Lower leg skin (tissue), 3 donors: ENCODE measurements at regions not wholly inside any gene's neighbourhood (a gene's known extent, or its start where the extent isn't known, plus 50 kb on each side); places are given as distances from the start of the nearest gene placed in this dataset.

ENCODE experiments used
- POLR2A ChIP-seq, 2 donors: fragments of 450-650 bp; IDR thresholded peaks; one replicate each; pipeline ENCODE4 v1.6.1; 2016 to 2017; ENCODE audit warnings: antibody characterized with exemption in 2 of 2, mild to moderate bottlenecking in 1 of 2, moderate library complexity in 1 of 2
- TF ChIP-seq, protein P1 (sequence below), 3 donors: fragments of 450-650 bp; IDR thresholded peaks; one replicate each; pipeline ENCODE4 v1.5.1; 2016; ENCODE audit warnings: antibody characterized with exemption in 3 of 3, mild to moderate bottlenecking in 3 of 3, moderate library complexity in 2 of 3

DNA sequence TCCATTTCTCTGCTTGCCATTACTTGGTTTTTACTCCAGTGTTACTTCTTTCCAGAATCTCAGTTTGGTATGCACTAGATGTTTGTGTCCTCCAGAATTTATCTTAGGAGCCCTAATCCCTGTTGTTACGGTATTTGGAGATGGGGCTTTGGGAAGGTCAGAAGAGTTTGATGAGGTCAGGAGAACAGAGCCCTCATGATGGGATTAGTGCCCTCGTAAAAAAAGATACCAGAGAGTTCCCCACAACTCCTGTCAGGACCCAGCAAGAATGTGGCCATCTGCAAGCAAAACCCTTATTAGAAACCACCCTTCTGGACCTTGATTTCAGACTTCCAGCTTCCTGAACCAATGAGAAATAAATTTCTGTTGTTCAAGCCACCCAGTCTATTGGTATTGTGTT, 98.0 kb downstream of the ADAMTS1 start:
- TF ChIP-seq, protein P1, sequence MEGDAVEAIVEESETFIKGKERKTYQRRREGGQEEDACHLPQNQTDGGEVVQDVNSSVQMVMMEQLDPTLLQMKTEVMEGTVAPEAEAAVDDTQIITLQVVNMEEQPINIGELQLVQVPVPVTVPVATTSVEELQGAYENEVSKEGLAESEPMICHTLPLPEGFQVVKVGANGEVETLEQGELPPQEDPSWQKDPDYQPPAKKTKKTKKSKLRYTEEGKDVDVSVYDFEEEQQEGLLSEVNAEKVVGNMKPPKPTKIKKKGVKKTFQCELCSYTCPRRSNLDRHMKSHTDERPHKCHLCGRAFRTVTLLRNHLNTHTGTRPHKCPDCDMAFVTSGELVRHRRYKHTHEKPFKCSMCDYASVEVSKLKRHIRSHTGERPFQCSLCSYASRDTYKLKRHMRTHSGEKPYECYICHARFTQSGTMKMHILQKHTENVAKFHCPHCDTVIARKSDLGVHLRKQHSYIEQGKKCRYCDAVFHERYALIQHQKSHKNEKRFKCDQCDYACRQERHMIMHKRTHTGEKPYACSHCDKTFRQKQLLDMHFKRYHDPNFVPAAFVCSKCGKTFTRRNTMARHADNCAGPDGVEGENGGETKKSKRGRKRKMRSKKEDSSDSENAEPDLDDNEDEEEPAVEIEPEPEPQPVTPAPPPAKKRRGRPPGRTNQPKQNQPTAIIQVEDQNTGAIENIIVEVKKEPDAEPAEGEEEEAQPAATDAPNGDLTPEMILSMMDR (IDR thresholded peaks at IDR 0.05): no peak
- TF ChIP-seq POLR2A (IDR thresholded peaks at IDR 0.05): no peak
